Thymus (tissue), 11 donors: ENCODE measurements at regions not wholly inside any gene's neighbourhood (a gene's known extent, or its start where the extent isn't known, plus 50 kb on each side); places are given as distances from the start of the nearest gene placed in this dataset.

ENCODE experiments used
- DNase-seq, 9 donors: peaks; one replicate each; pipeline ENCODE4 v3.0.0-alpha.2; 2013; ENCODE audit warnings: low spot score in 9 of 9, low read depth in 6 of 9, missing footprints in 1 of 9
- H3K27ac ChIP-seq, 2 donors: one replicate each; pipeline ENCODE4 v1.5.1; 2013; ENCODE audit warnings: control low read depth in 1 of 2, low read depth in 1 of 2, low read length in 1 of 2, mild to moderate bottlenecking in 1 of 2, moderate library complexity in 1 of 2
- H3K27me3 ChIP-seq, 2 donors: one replicate each; pipeline ENCODE4 v1.5.1; 2013; ENCODE audit warnings: low read length in 1 of 2; ENCODE audit not compliant: control insufficient read depth in 2 of 2, insufficient read depth in 1 of 2
- H3K36me3 ChIP-seq, 2 donors: one replicate each; pipeline ENCODE4 v1.5.1; 2013; ENCODE audit warnings: low read length in 1 of 2, mild to moderate bottlenecking in 1 of 2, moderate library complexity in 1 of 2; ENCODE audit not compliant: control insufficient read depth in 2 of 2, insufficient read depth in 2 of 2
- H3K4me1 ChIP-seq, 2 donors: one replicate each; pipeline ENCODE4 v1.5.1; 2013; ENCODE audit warnings: low read length in 2 of 2; ENCODE audit not compliant: control insufficient read depth in 2 of 2, insufficient read depth in 2 of 2
- H3K4me3 ChIP-seq, 2 donors: one replicate each; pipeline ENCODE4 v1.5.1; 2013; ENCODE audit warnings: low read length in 2 of 2, control low read depth in 1 of 2, mild to moderate bottlenecking in 1 of 2
- H3K9me3 ChIP-seq, 2 donors: one replicate each; pipeline ENCODE4 v1.5.1; 2013; ENCODE audit warnings: low read length in 1 of 2, mild to moderate bottlenecking in 1 of 2; ENCODE audit not compliant: control insufficient read depth in 2 of 2, insufficient read depth in 1 of 2
- WGBS: extraction: QIAGEN DNeasy Blood & Tissue Kit; methylation state at CpG from one replicate; pipeline ENCODE4 v1.1.7; 2013; 5-methylcytosine and 5-hydroxymethylcytosine counted together
- donor health status: healthy.

DNA sequence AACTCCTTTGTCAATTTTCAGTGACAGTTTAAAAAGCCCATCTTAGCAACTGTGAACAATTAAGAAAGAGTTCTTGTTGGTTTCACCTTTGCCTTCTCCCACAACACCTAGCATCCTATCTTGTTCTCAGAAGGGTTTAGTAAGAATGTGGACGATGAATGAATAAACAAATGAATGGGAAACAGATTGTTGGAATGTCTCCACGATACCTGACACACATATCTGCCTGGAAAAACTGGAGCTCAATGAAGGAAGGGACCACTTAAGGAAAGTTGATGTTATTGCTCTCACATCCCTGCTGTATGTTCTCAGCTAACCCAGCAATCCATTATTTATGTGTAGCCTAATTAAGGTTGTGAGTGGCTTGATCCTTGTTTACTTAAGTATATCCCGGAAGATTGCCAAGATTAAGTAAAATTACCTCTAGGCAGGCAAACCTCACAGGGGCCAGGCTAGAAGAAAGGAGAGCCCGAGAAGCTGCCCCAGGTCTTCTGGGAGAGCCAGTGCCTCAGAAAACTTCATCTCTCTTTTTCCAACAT is 286.4 kb downstream of the NXPE2 start:
- Histone ChIP-seq H3K27ac (no peak overlapping the region), H3K9me3 (no peaks in the 10 kb centered on the region), H3K36me3 (no peaks in the 10 kb centered on the region), H3K4me3 (no peak overlapping the region), H3K4me1 (no peaks in the 10 kb centered on the region), H3K27me3 (no peaks in the 10 kb centered on the region)
- 84% methylated on average over 4 of the region's 4 CpGs for WGBS
- no peak for DNase-seq

DNA sequence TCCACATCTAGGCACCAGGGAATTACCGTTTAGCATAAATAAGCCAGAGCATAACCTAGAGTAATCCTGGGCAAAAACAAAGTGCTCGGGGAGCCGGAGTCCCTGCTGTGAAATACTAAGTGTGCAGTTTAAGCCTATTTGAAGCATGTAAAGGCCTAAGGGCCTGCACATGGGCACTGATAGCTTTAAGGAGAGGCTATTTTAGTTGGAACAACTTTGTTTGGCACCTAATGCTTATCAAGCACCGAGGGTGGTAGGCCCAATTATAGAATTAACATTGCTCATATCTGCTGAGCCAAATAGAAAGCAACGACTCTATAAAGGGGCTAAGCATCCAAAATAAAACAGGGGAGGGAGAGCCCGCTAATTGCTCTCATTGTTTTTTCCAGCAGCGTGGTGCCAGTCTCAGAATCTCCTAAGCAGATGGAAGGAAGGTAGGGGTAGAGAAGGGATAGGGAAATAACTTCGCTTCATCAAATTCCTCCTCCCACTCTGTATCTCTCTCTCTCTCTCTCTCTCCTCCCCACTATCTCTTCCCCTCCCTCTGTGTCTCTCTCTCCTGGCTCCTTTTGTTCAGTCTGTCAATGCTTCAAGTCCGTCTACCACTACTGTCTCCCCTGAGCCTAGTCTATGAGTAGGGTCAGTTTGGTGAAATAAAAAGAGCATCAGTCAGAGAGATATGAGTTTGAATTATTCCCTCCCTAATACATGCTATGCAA is 292.8 kb downstream of the NXPE2 start:
- Histone ChIP-seq H3K27me3 (no peaks in the 10 kb centered on the region), H3K36me3 (no peaks in the 10 kb centered on the region), H3K4me1 (no peaks in the 10 kb centered on the region), H3K4me3 (no peak overlapping the region), H3K9me3 (no peaks in the 10 kb centered on the region), H3K27ac (no peak overlapping the region)
- WGBS, result 91% methylated on average over 9 of the region's 9 CpGs
- DNase-seq, result no peak

GRCh38 chr11:114972105-114972504 is 293.8 kb downstream of the NXPE2 start:
- Histone ChIP-seq H3K27me3 (no peaks in the 10 kb centered on the region), H3K36me3 (no peaks in the 10 kb centered on the region), H3K4me1 (no peaks in the 10 kb centered on the region), H3K27ac (no peak overlapping the region), H3K4me3 (no peak overlapping the region), H3K9me3 (no peaks in the 10 kb centered on the region)
- DNase-seq, result no peak
- WGBS, result 48% methylated on average over 2 of the region's 2 CpGs

DNA sequence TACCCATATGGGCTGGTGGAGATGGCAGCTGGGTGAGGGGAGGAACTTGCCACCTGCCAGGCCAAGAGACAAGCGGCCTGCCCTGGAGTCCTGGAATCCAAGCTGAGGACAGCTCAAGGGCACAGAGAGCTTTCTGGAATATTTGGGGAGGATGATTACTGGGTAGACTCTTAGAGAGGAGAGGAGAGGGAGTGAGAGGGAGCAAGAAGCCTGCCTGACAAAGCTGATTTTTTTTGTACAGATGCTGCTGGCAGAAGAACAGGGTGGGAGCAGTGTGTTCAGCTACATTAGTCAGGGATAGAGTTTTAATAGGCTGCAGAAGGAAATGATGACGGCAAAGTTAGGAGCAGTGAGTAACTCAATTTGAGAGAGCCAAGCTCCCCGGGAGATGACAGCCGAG is 299.3 kb downstream of the NXPE2 start:
- no peaks in the 10 kb centered on the region for H3K4me1 ChIP-seq
- H3K9me3 ChIP-seq, result no peaks in the 10 kb centered on the region
- no peak for DNase-seq
- H3K36me3 ChIP-seq, result no peaks in the 10 kb centered on the region
- H3K27ac ChIP-seq, result no peak overlapping the region
- no peaks in the 10 kb centered on the region for H3K27me3 ChIP-seq
- 93% methylated on average over 4 of the region's 4 CpGs for WGBS
- H3K4me3 ChIP-seq, result no peak overlapping the region

GRCh38 chr11:114982141-114982540 is 303.8 kb downstream of the NXPE2 start:
- H3K9me3 ChIP-seq, result no peaks in the 10 kb centered on the region
- no peaks in the 10 kb centered on the region for H3K36me3 ChIP-seq
- WGBS, result 64% methylated on average over 1 of the region's 1 CpG
- no peak overlapping the region for H3K27ac ChIP-seq
- no peaks in the 10 kb centered on the region for H3K4me1 ChIP-seq
- H3K27me3 ChIP-seq, result no peaks in the 10 kb centered on the region
- DNase-seq, result no peak
- no peak overlapping the region for H3K4me3 ChIP-seq

DNA sequence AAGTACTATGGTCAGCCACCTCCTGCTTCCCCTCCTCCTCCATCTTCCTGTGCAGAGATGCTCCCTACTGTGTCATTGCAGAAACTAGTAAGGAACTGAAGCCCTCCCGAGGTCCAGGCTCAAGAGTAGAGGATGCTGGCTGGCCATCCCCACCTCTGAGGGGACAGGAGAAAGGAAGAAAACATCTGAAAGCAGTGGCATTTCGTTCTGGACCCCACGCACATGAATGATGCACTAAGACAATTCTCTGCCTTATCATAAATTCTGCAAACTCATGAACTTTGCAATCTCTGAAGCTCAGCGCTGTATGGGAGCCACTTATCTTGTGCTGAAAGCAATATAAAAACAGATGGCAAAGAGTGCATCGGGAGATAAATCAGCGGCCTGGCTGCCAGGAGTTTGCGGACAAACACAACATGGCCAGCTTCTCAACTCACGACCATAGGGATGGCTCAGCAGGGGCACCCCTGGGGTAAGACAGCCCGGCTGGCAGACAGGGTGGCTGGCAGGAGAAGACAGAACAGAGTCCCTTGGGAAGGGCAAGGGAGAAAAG is 306.4 kb downstream of the NXPE2 start:
- WGBS, result 86% methylated on average over 9 of the region's 9 CpGs
- Histone ChIP-seq H3K36me3 (no peaks in the 10 kb centered on the region), H3K4me3 (no peak overlapping the region), H3K9me3 (no peaks in the 10 kb centered on the region), H3K27ac (no peak overlapping the region), H3K4me1 (no peaks in the 10 kb centered on the region), H3K27me3 (no peaks in the 10 kb centered on the region)
- DNase-seq, result no peak

GRCh38 chr11:114986365-114986764 is 308.0 kb downstream of the NXPE2 start:
- Histone ChIP-seq H3K36me3 (no peaks in the 10 kb centered on the region), H3K9me3 (no peaks in the 10 kb centered on the region), H3K4me3 (no peak overlapping the region), H3K27me3 (no peaks in the 10 kb centered on the region), H3K4me1 (no peaks in the 10 kb centered on the region), H3K27ac (no peak overlapping the region)
- WGBS, result 79% methylated on average over 6 of the region's 6 CpGs
- no peak for DNase-seq

DNA sequence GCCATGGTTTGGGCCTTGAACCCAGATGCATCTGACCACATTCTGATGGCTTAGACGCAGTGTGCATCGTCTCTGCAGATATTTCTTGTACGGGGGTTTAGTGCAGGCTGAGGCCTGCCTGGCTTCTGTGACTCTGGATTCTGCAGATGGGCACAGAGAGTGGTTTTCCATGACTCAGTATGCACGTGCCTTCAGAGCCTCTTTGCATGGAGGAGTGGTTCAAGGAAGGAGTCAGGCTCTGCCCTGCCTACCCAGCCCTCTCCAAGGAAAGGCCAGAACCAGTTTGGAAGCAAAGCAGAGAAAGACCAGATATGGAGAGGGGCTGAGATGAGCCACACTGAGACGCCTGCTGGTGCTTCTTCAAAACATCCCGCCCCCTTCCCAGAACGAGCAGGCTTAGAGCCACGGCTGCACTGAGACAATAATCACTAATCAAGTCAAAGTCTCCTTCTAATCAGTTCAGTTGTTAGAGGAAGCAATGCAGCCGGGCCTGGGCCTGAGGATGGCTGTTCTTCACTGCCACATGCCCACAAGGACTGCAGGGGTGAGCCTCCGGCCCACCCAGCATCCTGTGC is 308.9 kb downstream of the NXPE2 start:
- Histone ChIP-seq H3K4me1 (no peaks in the 10 kb centered on the region), H3K27me3 (no peaks in the 10 kb centered on the region), H3K9me3 (no peaks in the 10 kb centered on the region), H3K4me3 (no peak overlapping the region), H3K36me3 (no peaks in the 10 kb centered on the region), H3K27ac (no peak overlapping the region)
- 73% methylated on average over 10 of the region's 10 CpGs for WGBS
- no peak for DNase-seq

GRCh38 chr11:114988644-114989043 is 310.3 kb downstream of the NXPE2 start:
- WGBS, result 77% methylated on average over 14 of the region's 14 CpGs
- no peak for DNase-seq

More at GRCh38 chr11:114988644-114989043, 310.3 kb downstream of the NXPE2 start:
- H3K4me3 ChIP-seq, result no peak overlapping the region
- H3K36me3 ChIP-seq, result no peaks in the 10 kb centered on the region
- H3K27me3 ChIP-seq, result no peaks in the 10 kb centered on the region
- H3K4me1 ChIP-seq, result no peaks in the 10 kb centered on the region
- no peak overlapping the region for H3K27ac ChIP-seq
- no peaks in the 10 kb centered on the region for H3K9me3 ChIP-seq
